ENCODE measurements at regions not wholly inside any gene's neighbourhood (a gene's known extent, or its start where the extent isn't known, plus 50 kb on each side); places are given as distances from the start of the nearest gene placed in this dataset.

- H3K9me1 ChIP-seq (replicated peaks; ENCODE audit: control insufficient read depth, extremely low read depth, insufficient read depth, low read length): no peaks in the 10 kb centered on the region
- H3K27ac ChIP-seq (ENCODE audit: insufficient read depth, low read depth, low read length): no peak overlapping the region
- dilution Hi-C loops (cut with MboI; ENCODE audit: extremely low pct_ligation_motif_present, low sequenced_read_pairs): no loop called here
- no peaks in the 10 kb centered on the region for H3K4me1 ChIP-seq (ENCODE audit: control insufficient read depth, extremely low read depth, insufficient read depth, low read length)
- H3K4me2 ChIP-seq (ENCODE audit: insufficient read depth, low read length): no peak overlapping the region
- intact Hi-C loops (cut with micrococcal nuclease): no loop called here
- ChIA-PET POLR2A (no interaction called here), CTCF (interaction anchor here (0.9 to 2.0 kb wide), 2 partner anchors 18 to 69 kb away, joined by 5 read pairs; no protein-coding TSS in a partner anchor)
- no TSS peak for BruUV-seq (replicated peaks)
- H3K79me2 ChIP-seq (ENCODE audit: control insufficient read depth, insufficient read depth, low read length): no peaks in the 10 kb centered on the region
- no peaks in the 10 kb centered on the region for H4K20me1 ChIP-seq (replicated peaks; ENCODE audit: control insufficient read depth, extremely low read depth, insufficient read depth, low read length)
- H3K4me3 ChIP-seq (replicated peaks in 1 of 3; ENCODE audit: insufficient read depth in 1 of 3, low read depth in 1 of 3, low read length in 3 of 3): no peak overlapping the region
- H3K36me3 ChIP-seq (ENCODE audit: control insufficient read depth in 2 of 2, extremely low read depth in 1 of 2, insufficient read depth in 2 of 2, low read length in 2 of 2): no peaks in the 10 kb centered on the region
- H3K9me3 ChIP-seq (replicated peaks; ENCODE audit: control insufficient read depth, insufficient read depth, low read length): no peaks in the 10 kb centered on the region
- TF ChIP-seq CTCF (IDR thresholded peaks at IDR 0.05; ENCODE audit: extremely low read depth in 1 of 2, insufficient read depth in 1 of 2, low read depth in 1 of 2, low read length in 2 of 2) (no peak), POLR2A (IDR thresholded peaks at IDR 0.05; ENCODE audit: low read depth, low read length) (no peak), JUN (IDR thresholded peaks at IDR 0.05; ENCODE audit: borderline replicate concordance, insufficient read depth, insufficient read length, low read depth) (no peak), POLR2AphosphoS5 (IDR thresholded peaks at IDR 0.05; ENCODE audit: insufficient read depth, low read depth, low read length) (no peak), MYC (IDR thresholded peaks at IDR 0.05; ENCODE audit: low read depth, low read length) (no peak), FOS (IDR thresholded peaks at IDR 0.05; ENCODE audit: borderline replicate concordance, insufficient read depth, low read length) (no peak), GATA2 (IDR thresholded peaks at IDR 0.05; ENCODE audit: insufficient read depth, insufficient read length, low read depth, low read length) (no peak), EZH2 (IDR thresholded peaks at IDR 0.05; ENCODE audit: borderline replicate concordance, low read depth, low read length, severe bottlenecking) (no peak)
- TF ChIP-seq, protein P1, sequence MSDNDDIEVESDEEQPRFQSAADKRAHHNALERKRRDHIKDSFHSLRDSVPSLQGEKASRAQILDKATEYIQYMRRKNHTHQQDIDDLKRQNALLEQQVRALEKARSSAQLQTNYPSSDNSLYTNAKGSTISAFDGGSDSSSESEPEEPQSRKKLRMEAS (IDR thresholded peaks at IDR 0.05; ENCODE audit: insufficient read depth, insufficient read length): no peak
- DNase-seq (ENCODE audit: low read depth, low spot score) (no peak), FAIRE-seq (no peak)
- no peak overlapping the region for H3K9ac ChIP-seq (replicated peaks; ENCODE audit: extremely low read depth, insufficient read depth, low read length)
- H3K27me3 ChIP-seq (ENCODE audit: control insufficient read depth in 2 of 2, insufficient read depth in 2 of 2, low read length in 2 of 2): peaks cover 8 to 10% of the 10 kb centered on the region in 2 experiments
- no peak overlapping the region for H2AFZ ChIP-seq (ENCODE audit: low read depth, low read length)
These were observed 145.4 kb upstream of the ZBED5 start for GRCh38 chr11:11003226-11003625.
